ENCODE measurements at regions not wholly inside any gene's neighbourhood (a gene's known extent, or its start where the extent isn't known, plus 50 kb on each side); places are given as distances from the start of the nearest gene placed in this dataset.

GRCh38 chr6:27642744-27643456 lies 170.0 kb upstream of the ZNF184 start:
- TF ChIP-seq EP300 (IDR thresholded peaks at IDR 0.05) (no peak), CTCF (IDR thresholded peaks at IDR 0.05) (no peak)

Data from gastroesophageal sphincter (tissue), 3 donors.